HG02763 (cell line): ENCODE measurements at regions not wholly inside any gene's neighbourhood (a gene's known extent, or its start where the extent isn't known, plus 50 kb on each side); places are given as distances from the start of the nearest gene placed in this dataset.
"Not testable (repeated sequence)": the region's sequence is repeated elsewhere in the genome, so short reads cannot be mapped to it uniquely, and the experiment has no call there.

Source experiments
- ATAC-seq: cut with Tn5 transposase; IDR thresholded peaks from one replicate; pipeline ENCODE4 v1.9.1; 2021; ENCODE audit warnings: mild to moderate bottlenecking, moderate library complexity; ENCODE audit not compliant: unreplicated experiment

- no peak for ATAC-seq
These were observed 150.8 kb upstream of the SLC44A1 start for GRCh38 chr9:105093685-105094084.

- ATAC-seq: no peak
These were observed 146.1 kb upstream of the SLC44A1 start for GRCh38 chr9:105098370-105098769.

DNA sequence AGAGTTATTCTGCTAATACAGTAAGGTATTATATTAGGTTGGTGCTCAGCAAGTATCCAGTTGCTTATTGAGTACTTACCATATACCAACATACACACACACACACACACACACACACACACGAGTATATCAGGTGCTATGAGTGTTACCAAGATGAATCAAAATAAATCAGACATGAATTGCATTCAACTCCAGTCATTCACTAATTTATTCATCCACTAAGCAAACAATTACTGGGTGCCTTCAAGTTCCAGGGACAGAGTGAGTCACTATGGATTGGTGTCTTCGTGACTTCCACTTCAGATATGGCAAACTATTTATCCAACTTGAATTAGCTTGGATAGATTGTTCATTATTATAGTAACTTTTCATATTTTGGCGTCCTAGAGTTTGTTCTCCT is 140.7 kb upstream of the SLC44A1 start:
- ATAC-seq: no peak

- peak; percentile 59 for ATAC-seq
These were observed 130.1 kb upstream of the SLC44A1 start for GRCh38 chr9:105114318-105114717.

GRCh38 chr9:105114964-105115728 is 129.3 kb upstream of the SLC44A1 start:
- ATAC-seq: peak; percentile 84

DNA sequence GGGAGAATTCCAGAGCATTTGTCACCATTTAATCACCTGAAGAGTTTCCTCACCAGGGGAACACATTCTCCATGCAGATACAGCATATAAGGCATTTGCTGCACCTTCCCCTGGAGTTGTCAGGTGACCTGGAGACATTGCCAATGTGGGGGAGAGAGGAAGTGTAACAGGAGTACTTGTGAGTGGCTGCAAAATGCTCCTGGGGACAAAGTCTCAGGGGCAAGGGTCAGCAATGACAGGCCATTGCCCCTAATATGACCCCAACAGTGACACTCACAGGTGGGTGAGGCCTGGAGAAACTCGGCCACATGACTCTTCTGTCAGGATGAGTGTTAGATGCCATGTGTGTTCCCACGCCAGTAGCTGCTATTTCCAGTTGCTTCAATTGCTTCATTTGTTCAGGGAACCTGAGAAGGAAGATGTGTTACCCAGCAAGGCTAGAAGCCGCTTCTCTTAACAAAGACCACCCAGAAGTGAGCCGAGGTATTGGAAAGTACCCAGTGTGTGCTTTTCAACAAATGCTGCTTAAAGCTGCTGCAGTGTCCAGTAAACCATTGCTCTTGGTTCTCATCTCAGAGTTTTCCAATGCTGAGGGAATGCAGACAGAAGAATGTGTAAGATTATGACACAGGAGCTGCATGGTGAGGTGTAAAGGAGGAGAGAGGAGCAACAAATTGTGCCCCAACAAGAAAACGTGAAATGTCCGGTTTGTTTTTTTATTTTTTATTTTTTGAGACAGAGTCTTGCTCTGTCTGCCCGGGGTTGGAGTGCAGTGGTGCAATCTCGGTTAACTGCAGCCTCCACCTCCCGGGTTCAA is 128.2 kb upstream of the SLC44A1 start:
- no peak for ATAC-seq

DNA sequence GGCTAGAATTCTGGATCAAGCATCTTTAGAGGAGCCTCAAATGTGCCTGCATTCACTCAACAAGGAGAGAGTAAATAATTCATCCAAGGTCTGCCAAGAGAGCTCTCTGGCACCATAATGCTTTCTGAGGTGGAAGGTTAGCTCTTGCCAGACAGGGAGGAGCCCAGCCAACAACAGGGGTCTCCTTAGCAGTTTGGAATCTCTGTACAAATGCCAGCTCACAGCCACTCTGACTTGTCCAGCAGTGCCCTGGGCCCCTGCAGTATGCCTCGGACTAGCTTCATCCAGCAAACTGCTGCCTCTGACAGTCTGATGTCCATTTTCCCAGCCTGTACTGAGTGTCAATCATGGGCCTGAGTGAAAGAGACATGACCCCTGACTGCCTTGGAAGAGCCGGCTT is 127.2 kb upstream of the SLC44A1 start:
- no peak for ATAC-seq

GRCh38 chr9:105118636-105119035 is 125.8 kb upstream of the SLC44A1 start:
- ATAC-seq: no peak

GRCh38 chr9:105119156-105119555 is 125.3 kb upstream of the SLC44A1 start:
- no peak for ATAC-seq

DNA sequence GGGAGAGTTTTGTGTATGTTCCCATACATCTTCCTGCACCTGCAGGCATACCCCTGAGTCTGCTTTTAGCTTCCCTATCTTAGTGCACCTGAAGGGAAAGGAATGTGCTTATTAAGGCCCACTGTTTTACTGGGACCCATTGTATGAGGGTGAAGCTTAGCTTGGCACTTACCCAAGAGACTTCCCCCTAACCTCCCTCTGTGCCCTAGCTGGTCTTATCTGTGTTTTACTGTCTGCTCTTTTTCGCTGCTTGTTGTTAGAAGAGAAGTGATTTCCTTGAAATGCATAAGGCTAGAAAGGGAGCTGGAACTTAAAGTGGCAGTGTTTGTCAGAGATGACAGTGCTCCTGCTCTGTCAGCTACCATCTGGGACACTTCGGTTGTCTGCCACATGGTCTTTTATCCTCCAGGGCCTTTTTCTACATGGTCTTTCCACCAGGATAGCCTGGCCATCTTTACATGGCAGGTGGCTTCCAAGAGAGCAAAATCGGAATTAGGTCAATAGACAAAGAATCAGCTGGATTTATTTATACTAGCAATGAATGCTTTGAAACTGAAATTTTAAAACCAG is 122.5 kb upstream of the SLC44A1 start:
- no peak for ATAC-seq

DNA sequence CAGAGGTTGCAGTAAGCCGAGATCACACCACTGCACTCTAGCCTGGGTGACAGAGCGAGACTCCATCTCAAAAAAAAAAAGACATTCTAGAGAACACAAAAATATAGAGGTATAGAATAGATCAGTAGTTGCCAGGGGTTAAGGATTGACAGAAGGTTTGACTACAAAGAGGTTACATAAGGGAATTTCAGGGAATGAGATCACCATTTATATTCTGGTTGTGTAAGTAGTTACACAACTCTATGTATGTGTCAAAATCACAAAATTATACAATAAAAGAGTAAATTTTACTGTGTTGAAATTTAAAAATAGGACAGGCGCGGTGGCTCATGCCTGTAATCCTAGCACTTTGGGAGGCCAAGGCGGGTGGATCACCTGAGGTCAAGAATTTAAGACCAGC is 119.9 kb upstream of the SLC44A1 start:
- ATAC-seq: not testable (repeated sequence)

- ATAC-seq: no peak
These were observed 118.2 kb upstream of the SLC44A1 start for GRCh38 chr9:105126226-105126625.

DNA sequence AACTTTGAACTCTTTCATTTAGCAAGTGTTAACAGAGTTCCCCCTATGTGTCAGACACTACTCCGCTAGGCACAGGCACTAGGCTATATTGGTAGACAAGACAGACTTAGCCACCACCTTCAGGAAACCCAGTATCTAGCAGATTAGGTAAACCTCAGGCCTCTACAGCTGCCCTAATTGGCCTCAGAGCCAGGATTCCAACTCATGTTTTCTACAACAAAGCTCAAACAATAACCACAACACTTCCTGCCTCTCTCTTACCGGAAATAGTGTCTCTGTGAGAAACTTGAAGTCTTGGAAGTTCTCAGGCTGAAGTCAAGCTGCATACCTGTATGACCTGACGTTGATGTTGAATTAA is 116.6 kb upstream of the SLC44A1 start:
- ATAC-seq: peak; percentile 99

DNA sequence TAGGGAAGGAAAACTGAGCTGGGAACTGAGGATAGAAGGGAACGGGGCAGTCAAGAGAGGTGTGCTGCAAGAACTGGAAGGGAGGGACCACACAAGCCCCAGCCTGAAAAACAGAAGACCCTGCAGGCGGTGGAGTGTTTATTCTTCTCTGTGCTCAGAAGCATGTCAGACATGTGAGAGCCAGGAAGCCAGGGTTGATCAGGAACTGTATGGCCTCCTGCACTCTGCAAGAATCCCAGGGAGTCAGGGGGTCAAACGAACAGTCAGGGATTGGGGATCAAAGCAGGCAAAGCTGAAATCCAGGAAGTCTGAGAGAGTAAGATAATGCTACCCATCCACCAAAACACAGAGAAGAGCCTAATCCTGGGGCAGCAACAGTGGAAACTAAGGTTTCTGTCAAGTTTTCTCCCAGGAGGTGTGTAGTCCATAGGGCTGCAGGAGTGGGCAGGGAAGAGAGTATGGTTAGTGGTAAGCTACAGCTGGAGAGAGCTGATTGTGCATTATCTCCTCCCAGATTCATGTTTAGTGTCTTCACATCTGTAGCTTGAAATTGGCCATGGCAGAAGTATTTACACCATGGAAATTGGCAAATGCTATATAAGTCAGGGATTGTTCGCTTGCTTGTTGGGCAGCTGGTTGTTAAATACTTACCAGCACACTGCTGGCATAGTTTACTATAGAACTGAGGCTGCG is 115.4 kb upstream of the SLC44A1 start:
- ATAC-seq: no peak

GRCh38 chr9:105129731-105130130 is 114.7 kb upstream of the SLC44A1 start:
- no peak for ATAC-seq

DNA sequence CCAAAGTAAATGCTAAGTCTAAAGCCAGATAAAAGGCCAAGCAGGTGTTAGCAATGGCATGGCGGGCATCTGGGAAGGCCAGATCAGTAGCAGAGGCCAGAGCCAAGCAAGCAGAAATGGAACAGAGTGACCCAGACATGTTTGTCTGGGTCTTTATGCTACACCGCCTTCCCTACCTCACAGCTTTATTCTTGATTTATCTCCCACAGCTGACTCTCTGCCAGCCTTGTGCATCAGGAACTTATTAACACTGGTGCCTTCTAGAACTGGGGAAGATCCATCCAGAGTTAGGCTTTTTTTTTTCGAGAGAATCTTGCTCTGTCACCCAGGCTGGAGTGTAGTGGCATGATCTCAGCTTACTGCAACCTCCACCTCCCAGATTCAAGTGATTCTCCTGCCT is 112.5 kb upstream of the SLC44A1 start:
- ATAC-seq: no peak

- no peak for ATAC-seq
These were observed 111.8 kb upstream of the SLC44A1 start for GRCh38 chr9:105132606-105133005.

GRCh38 chr9:105138306-105138801 is 106.1 kb upstream of the SLC44A1 start:
- no peak for ATAC-seq

GRCh38 chr9:105141146-105141975 is 103.1 kb upstream of the SLC44A1 start:
- peak; percentile 89 for ATAC-seq

DNA sequence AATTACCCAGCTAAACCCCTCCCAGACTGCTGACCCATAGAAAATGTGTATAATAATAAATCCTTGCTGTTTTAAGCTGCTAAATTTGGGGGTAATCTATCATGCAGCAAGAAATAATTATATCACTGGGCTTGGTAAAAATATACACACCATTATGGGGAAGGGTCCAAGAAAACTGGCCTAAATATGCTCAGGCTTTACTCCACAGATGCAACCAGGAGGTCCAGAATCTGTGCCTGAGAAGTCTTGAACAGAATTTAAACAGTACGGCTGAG is 102.5 kb upstream of the SLC44A1 start:
- ATAC-seq: no peak
